ENCODE measurements at regions not wholly inside any gene's neighbourhood (a gene's known extent, or its start where the extent isn't known, plus 50 kb on each side); places are given as distances from the start of the nearest gene placed in this dataset.

GRCh38 chr15:87760547-87761314 lies 495.8 kb downstream of the NTRK3 start:
- DNase-seq, result no peak
- Mint-ChIP-seq H3K4me1 (ENCODE audit: low read depth) (peaks cover 13% of the 10 kb centered on the region), H3K27ac (no peak overlapping the region), H3K9me3 (no peaks in the 10 kb centered on the region), H3K27me3 (no peaks in the 10 kb centered on the region), H3K4me3 (no peak overlapping the region), H3K36me3 (ENCODE audit: low read depth) (no peaks in the 10 kb centered on the region)

- Mint-ChIP-seq H3K9me3 (no peaks in the 10 kb centered on the region), H3K36me3 (ENCODE audit: low read depth) (no peaks in the 10 kb centered on the region), H3K27ac (no peak overlapping the region), H3K27me3 (no peaks in the 10 kb centered on the region), H3K4me3 (no peak overlapping the region), H3K4me1 (ENCODE audit: low read depth) (peaks cover 13% of the 10 kb centered on the region)
- no peak for DNase-seq
Observed at GRCh38 chr15:87758794-87759418, 497.6 kb downstream of the NTRK3 start.

- Mint-ChIP-seq H3K36me3 (ENCODE audit: low read depth) (no peaks in the 10 kb centered on the region), H3K4me1 (ENCODE audit: low read depth) (peaks cover 15% of the 10 kb centered on the region)
Observed at GRCh38 chr15:87757084-87757483, 499.5 kb downstream of the NTRK3 start.

GRCh38 chr15:87756072-87756471 lies 500.5 kb downstream of the NTRK3 start:
- peaks cover 7% of the 10 kb centered on the region for H3K4me1 Mint-ChIP-seq (ENCODE audit: low read depth)
- H3K9me3 Mint-ChIP-seq, result no peaks in the 10 kb centered on the region
- H3K27ac Mint-ChIP-seq, result no peak overlapping the region
- H3K27me3 Mint-ChIP-seq, result no peaks in the 10 kb centered on the region
- no peak for DNase-seq
- H3K36me3 Mint-ChIP-seq (ENCODE audit: low read depth), result no peaks in the 10 kb centered on the region
- no peak overlapping the region for H3K4me3 Mint-ChIP-seq

More at GRCh38 chr15:87757084-87757483, 499.5 kb downstream of the NTRK3 start:
- H3K4me3 Mint-ChIP-seq, result no peak overlapping the region
- no peaks in the 10 kb centered on the region for H3K9me3 Mint-ChIP-seq
- DNase-seq, result no peak
- H3K27me3 Mint-ChIP-seq, result no peaks in the 10 kb centered on the region
- H3K27ac Mint-ChIP-seq, result no peak overlapping the region

- H3K27me3 Mint-ChIP-seq, result no peaks in the 10 kb centered on the region
- H3K9me3 Mint-ChIP-seq, result no peaks in the 10 kb centered on the region
- H3K36me3 Mint-ChIP-seq (ENCODE audit: low read depth), result no peaks in the 10 kb centered on the region
Observed at GRCh38 chr15:87755226-87755625, 501.3 kb downstream of the NTRK3 start.

GRCh38 chr15:87753539-87753938 lies 503.0 kb downstream of the NTRK3 start:
- Mint-ChIP-seq H3K4me3 (no peak overlapping the region), H3K27me3 (no peaks in the 10 kb centered on the region), H3K9me3 (no peaks in the 10 kb centered on the region), H3K27ac (no peak overlapping the region), H3K36me3 (ENCODE audit: low read depth) (no peaks in the 10 kb centered on the region), H3K4me1 (ENCODE audit: low read depth) (peaks cover 7% of the 10 kb centered on the region)
- no peak for DNase-seq

More at GRCh38 chr15:87755226-87755625, 501.3 kb downstream of the NTRK3 start:
- DNase-seq, result no peak
- H3K4me3 Mint-ChIP-seq, result no peak overlapping the region
- H3K4me1 Mint-ChIP-seq (ENCODE audit: low read depth), result peaks cover 7% of the 10 kb centered on the region
- H3K27ac Mint-ChIP-seq, result no peak overlapping the region

GRCh38 chr15:87752250-87752951 lies 504.1 kb downstream of the NTRK3 start:
- H3K4me1 Mint-ChIP-seq (ENCODE audit: low read depth), result peaks cover 7% of the 10 kb centered on the region
- H3K27me3 Mint-ChIP-seq, result no peaks in the 10 kb centered on the region
- H3K27ac Mint-ChIP-seq, result no peak overlapping the region
- no peak overlapping the region for H3K4me3 Mint-ChIP-seq
- no peaks in the 10 kb centered on the region for H3K9me3 Mint-ChIP-seq
- no peak for DNase-seq
- no peaks in the 10 kb centered on the region for H3K36me3 Mint-ChIP-seq (ENCODE audit: low read depth)

- no peaks in the 10 kb centered on the region for H3K36me3 Mint-ChIP-seq (ENCODE audit: low read depth)
- no peaks in the 10 kb centered on the region for H3K9me3 Mint-ChIP-seq
- no peak overlapping the region for H3K4me3 Mint-ChIP-seq
Observed at GRCh38 chr15:87748483-87748882, 508.1 kb downstream of the NTRK3 start.

GRCh38 chr15:87747087-87747486 lies 509.5 kb downstream of the NTRK3 start:
- Mint-ChIP-seq H3K27ac (no peak overlapping the region), H3K36me3 (ENCODE audit: low read depth) (no peaks in the 10 kb centered on the region), H3K4me1 (ENCODE audit: low read depth) (no peaks in the 10 kb centered on the region), H3K27me3 (no peaks in the 10 kb centered on the region), H3K9me3 (no peaks in the 10 kb centered on the region), H3K4me3 (no peak overlapping the region)
- DNase-seq, result no peak

More at GRCh38 chr15:87748483-87748882, 508.1 kb downstream of the NTRK3 start:
- Mint-ChIP-seq H3K4me1 (ENCODE audit: low read depth) (peaks cover 7% of the 10 kb centered on the region), H3K27ac (no peak overlapping the region), H3K27me3 (no peaks in the 10 kb centered on the region)
- no peak for DNase-seq

- H3K4me1 Mint-ChIP-seq (ENCODE audit: low read depth), result no peaks in the 10 kb centered on the region
- no peaks in the 10 kb centered on the region for H3K27me3 Mint-ChIP-seq
- H3K27ac Mint-ChIP-seq, result no peak overlapping the region
- no peaks in the 10 kb centered on the region for H3K9me3 Mint-ChIP-seq
- no peaks in the 10 kb centered on the region for H3K36me3 Mint-ChIP-seq (ENCODE audit: low read depth)
- no peak overlapping the region for H3K4me3 Mint-ChIP-seq
- no peak for DNase-seq
Observed at GRCh38 chr15:87746333-87746732, 510.2 kb downstream of the NTRK3 start.

GRCh38 chr15:87744815-87745214 lies 511.7 kb downstream of the NTRK3 start:
- no peaks in the 10 kb centered on the region for H3K9me3 Mint-ChIP-seq

GRCh38 chr15:87743562-87743961 lies 513.0 kb downstream of the NTRK3 start:
- Mint-ChIP-seq H3K27me3 (no peaks in the 10 kb centered on the region), H3K4me1 (ENCODE audit: low read depth) (no peaks in the 10 kb centered on the region), H3K4me3 (no peak overlapping the region), H3K36me3 (ENCODE audit: low read depth) (no peaks in the 10 kb centered on the region), H3K27ac (no peak overlapping the region), H3K9me3 (no peaks in the 10 kb centered on the region)
- no peak for DNase-seq

More at GRCh38 chr15:87744815-87745214, 511.7 kb downstream of the NTRK3 start:
- no peak for DNase-seq
- Mint-ChIP-seq H3K27ac (no peak overlapping the region), H3K4me3 (no peak overlapping the region), H3K27me3 (no peaks in the 10 kb centered on the region), H3K4me1 (ENCODE audit: low read depth) (no peaks in the 10 kb centered on the region), H3K36me3 (ENCODE audit: low read depth) (no peaks in the 10 kb centered on the region)

- Mint-ChIP-seq H3K4me1 (ENCODE audit: low read depth) (peaks cover 11% of the 10 kb centered on the region), H3K36me3 (ENCODE audit: low read depth) (no peaks in the 10 kb centered on the region), H3K27me3 (no peaks in the 10 kb centered on the region), H3K9me3 (no peaks in the 10 kb centered on the region), H3K4me3 (no peak overlapping the region), H3K27ac (no peak overlapping the region)
- DNase-seq, result no peak
Observed at GRCh38 chr15:87741350-87741749, 515.2 kb downstream of the NTRK3 start.

- DNase-seq, result no peak
- Mint-ChIP-seq H3K36me3 (ENCODE audit: low read depth) (no peaks in the 10 kb centered on the region), H3K27ac (no peak overlapping the region), H3K4me3 (no peak overlapping the region), H3K4me1 (ENCODE audit: low read depth) (peaks cover 15% of the 10 kb centered on the region), H3K27me3 (no peaks in the 10 kb centered on the region), H3K9me3 (no peaks in the 10 kb centered on the region)
Observed at GRCh38 chr15:87740655-87741344, 515.7 kb downstream of the NTRK3 start.
